GM19043 (cell line): ENCODE measurements at regions not wholly inside any gene's neighbourhood (a gene's known extent, or its start where the extent isn't known, plus 50 kb on each side); places are given as distances from the start of the nearest gene placed in this dataset.
"Not testable (repeated sequence)": the region's sequence is repeated elsewhere in the genome, so short reads cannot be mapped to it uniquely, and the experiment has no call there.

Experiments used
- ATAC-seq: cut with Tn5 transposase; IDR thresholded peaks from one replicate; pipeline ENCODE4 v1.9.1; 2021; ENCODE audit warnings: low read depth; ENCODE audit not compliant: unreplicated experiment

GRCh38 chr16:16559179-16559740, 180.3 kb downstream of the NPIPA7 start:
- ATAC-seq: not testable (repeated sequence)

GRCh38 chr16:16561532-16561931, 182.6 kb downstream of the NPIPA7 start:
- not testable (repeated sequence) for ATAC-seq

GRCh38 chr16:16563962-16564361, 185.0 kb downstream of the NPIPA7 start:
- ATAC-seq: not testable (repeated sequence)

DNA sequence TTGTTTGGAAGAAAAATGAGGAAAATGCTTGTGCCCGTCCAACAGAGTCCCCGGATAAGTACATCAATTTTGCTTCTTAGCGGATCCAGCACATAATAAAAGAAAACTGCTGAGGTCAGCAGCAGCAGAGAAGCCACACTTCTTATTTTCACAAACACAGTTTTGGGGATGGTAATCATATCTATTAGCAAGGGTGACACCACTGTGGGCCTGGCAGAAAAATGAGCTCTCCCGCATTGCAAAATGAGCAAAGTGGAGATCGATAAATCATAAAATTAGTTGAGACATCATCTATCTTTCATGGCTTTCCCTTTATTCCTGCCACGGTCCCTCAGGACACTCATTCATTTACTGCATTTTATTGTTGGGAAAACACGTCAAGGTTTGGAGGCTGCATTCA, 186.4 kb downstream of the NPIPA7 start:
- not testable (repeated sequence) for ATAC-seq

- ATAC-seq: not testable (repeated sequence)
Measured at GRCh38 chr16:16570055-16570454, 191.1 kb downstream of the NPIPA7 start.

DNA sequence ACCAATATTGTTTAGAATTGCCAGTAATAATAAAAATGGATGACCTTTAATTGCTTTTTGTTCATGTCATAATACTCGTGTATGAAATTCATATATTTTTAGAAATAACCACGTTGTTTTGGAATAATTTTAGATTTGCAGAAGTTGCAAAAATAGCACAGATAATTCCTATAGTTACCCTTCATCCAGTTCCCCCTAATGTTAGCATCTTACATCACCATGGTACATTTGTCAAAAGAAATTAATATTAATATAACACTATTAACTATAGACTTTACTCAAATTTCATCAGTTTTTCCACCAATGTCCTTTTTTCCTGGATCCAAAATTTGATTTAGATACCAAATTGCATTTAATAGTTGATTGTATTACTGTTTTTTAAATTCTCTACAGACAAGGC, 191.9 kb downstream of the NPIPA7 start:
- not testable (repeated sequence) for ATAC-seq

DNA sequence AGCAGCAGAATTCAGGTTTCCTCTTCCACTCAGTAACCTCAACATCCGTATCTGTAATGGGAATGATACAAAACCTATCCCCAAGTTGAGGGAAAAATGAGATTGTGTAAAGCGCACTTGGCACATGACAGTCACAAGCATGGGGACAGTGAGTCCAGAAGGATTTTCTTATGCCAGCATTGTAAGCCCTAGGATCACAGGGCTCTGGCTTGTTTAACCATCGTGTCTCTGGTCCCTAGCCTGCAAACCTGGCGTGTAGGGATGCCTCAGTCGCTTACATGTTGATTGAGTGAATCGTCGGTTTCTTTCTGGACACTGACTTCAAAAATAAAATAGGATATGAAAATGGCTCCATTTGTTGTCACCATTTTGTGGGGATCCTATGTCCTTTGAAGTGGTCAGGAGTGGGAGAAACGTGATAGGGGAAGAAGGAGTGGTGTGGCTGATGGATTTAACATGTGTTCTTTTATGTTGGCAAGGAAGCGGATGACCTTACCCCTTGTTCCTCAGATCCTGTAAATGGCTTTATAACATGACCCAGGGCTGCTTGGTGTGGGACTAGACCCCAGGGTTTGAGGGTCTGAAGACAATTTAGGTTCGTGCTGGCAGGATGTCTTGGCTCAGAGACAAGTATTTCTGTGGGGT, 193.3 kb downstream of the NPIPA7 start:
- ATAC-seq: not testable (repeated sequence)

DNA sequence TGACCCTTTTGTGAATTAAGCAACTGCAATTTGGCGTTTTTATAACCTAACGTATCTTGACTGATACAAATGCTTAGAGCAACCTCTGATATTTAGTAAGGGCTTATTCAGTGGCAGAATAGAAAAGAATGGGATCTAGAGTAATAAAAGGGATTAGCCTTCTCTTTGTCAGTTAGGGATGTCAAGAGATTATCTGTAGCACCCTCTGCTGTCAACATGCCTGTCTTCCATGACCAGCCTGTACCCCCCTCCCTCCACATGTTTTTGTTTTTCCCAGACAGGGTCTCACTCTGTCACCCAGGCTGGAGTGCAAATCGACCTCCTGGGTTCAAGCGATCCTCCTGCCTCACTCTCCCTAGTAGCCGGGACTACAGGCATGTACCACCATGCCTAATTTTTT, 198.1 kb downstream of the NPIPA7 start:
- not testable (repeated sequence) for ATAC-seq

DNA sequence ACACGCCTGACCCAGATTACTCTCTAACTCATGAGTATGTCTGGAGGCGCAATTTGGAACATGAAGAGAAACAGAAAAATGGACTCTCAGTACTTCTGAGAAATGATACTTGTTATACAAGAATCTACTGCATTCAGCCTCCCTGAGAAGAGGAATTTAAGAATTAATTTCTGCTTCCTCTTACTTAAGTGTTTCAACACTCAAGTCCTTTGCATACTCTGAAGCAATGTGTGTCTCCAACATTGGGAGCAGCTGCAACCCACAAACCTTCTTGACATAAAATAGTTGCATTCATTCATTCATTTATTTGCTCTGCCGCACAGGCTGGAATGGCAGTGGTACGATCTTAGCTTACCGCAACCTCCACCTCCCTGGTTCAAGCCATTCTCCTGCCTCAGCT, 199.8 kb downstream of the NPIPA7 start:
- ATAC-seq: no peak

DNA sequence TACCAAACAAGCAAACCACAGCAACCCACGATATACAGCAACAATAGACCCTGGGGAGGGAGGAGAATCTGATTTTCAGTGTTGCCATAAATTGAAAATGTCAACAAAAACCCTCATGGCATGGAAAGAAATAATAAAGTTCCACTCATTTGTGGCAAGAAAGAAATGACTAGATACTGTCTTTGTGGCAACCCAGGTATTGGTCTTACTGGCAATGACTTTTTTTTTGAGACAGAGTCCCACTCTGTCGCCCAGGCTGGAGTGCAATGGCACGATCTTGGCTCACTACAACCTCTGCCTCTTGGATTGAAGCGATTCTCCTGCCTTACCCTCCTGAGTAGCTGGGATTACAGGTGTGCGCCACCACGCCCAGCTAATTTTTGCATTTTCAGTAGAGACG, 204.0 kb downstream of the NPIPA7 start:
- ATAC-seq: not testable (repeated sequence)

GRCh38 chr16:16586073-16586651, 207.2 kb downstream of the NPIPA7 start:
- ATAC-seq: not testable (repeated sequence)

GRCh38 chr16:16586969-16587368, 208.0 kb downstream of the NPIPA7 start:
- not testable (repeated sequence) for ATAC-seq

- not testable (repeated sequence) for ATAC-seq
Measured at GRCh38 chr16:16588436-16588835, 209.5 kb downstream of the NPIPA7 start.

DNA sequence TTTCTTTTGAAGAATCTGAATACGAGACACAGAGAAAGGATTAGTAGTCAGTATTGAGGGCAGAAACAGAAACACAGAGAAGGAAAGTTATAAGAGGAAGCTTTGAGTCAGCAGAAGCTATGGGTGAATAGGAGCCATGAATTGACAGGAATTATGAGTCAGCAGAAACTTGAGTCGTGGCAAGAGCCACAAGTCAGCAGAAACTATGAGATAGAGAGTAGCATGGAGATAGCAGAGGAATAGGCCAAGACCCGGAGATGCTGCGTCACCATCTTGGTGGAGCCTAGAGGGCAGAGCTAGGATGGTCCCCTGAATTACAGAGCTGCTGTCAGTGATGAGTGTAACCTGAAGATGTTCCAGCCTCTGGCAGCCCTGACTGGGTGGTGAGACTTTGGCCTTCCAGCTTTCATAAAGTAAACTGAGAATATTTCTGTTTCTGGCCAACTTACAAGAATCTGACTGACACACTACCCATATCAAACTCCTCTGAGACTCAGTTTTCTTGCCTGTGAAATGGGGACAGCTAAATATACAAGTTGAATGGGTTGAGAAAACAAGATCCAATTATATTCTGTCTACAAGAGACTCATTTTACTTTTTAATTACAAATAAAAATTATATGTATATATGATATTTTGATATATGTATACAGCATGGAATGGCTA, 211.8 kb downstream of the NPIPA7 start:
- ATAC-seq: not testable (repeated sequence)

- not testable (repeated sequence) for ATAC-seq
Measured at GRCh38 chr16:16593156-16593863, 214.4 kb downstream of the NPIPA7 start.

GRCh38 chr16:16595029-16595718, 216.2 kb downstream of the NPIPA7 start:
- peak; percentile 47 for ATAC-seq

GRCh38 chr16:16601239-16601638, 222.3 kb downstream of the NPIPA7 start:
- ATAC-seq: not testable (repeated sequence)

DNA sequence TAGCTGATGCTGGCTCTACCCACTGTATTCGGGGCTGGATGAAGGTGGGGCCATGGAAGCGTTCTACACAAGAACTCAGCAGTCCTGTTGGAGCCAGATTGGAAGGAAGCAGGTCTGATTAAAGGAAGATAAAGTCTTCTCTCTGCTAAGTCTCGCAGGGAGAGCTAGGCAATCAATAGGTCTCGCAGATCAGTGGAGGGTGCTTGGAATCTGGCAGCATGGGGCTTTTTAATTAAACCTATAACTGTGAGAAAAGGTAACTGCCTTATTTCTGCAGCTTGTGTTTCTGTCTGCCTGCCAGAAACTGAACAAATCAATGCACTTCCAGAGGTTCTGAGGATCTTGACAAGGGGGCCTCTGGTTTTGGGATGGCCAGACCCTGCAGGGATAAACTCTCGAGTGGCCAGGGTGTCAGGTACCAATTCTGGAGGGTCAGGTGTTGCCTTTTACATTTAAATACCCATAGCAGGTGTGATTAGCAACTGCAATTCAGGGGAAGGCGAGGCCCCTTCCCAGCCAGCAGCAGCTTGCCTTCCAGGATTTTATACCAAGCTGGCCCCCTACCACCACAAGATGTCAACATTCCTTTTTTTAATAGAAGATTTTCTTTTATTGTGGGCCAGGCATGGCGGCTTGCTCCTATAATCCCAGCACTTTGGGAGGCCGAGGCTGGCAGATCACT, 228.6 kb downstream of the NPIPA7 start:
- not testable (repeated sequence) for ATAC-seq

- ATAC-seq: not testable (repeated sequence)
Measured at GRCh38 chr16:16609627-16610026, 230.7 kb downstream of the NPIPA7 start.
